ENCODE measurements at regions not wholly inside any gene's neighbourhood (a gene's known extent, or its start where the extent isn't known, plus 50 kb on each side); places are given as distances from the start of the nearest gene placed in this dataset.

DNA sequence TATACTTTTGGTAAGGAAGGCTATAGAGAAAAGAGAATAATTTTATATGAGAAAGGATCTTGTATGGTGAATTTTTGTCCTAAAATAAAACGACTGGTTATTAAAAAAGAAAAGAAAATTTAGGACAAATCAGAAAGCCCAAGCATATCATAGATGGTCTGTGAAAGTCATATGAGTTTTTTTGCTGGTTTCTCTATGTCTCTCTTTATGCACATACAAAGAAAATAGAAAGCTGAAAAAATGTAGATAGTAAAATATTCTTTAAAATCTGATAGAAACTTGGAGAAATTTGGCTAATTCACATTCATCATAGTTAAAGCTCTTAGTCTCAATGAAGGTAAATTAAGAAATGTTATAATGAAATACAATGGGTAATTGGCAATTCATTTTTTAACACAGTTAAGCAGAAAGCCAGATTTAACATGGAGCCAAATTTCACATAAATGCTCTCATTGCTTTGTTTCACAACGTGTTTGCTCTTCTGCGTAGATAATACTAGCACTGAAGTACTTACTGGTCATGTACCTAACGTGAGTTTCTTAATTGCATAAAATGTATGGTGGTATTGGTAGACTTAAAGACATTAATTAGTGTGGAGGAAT is 621.5 kb upstream of the ATXN8OS start (continued):
- TF ChIP-seq, protein P1, sequence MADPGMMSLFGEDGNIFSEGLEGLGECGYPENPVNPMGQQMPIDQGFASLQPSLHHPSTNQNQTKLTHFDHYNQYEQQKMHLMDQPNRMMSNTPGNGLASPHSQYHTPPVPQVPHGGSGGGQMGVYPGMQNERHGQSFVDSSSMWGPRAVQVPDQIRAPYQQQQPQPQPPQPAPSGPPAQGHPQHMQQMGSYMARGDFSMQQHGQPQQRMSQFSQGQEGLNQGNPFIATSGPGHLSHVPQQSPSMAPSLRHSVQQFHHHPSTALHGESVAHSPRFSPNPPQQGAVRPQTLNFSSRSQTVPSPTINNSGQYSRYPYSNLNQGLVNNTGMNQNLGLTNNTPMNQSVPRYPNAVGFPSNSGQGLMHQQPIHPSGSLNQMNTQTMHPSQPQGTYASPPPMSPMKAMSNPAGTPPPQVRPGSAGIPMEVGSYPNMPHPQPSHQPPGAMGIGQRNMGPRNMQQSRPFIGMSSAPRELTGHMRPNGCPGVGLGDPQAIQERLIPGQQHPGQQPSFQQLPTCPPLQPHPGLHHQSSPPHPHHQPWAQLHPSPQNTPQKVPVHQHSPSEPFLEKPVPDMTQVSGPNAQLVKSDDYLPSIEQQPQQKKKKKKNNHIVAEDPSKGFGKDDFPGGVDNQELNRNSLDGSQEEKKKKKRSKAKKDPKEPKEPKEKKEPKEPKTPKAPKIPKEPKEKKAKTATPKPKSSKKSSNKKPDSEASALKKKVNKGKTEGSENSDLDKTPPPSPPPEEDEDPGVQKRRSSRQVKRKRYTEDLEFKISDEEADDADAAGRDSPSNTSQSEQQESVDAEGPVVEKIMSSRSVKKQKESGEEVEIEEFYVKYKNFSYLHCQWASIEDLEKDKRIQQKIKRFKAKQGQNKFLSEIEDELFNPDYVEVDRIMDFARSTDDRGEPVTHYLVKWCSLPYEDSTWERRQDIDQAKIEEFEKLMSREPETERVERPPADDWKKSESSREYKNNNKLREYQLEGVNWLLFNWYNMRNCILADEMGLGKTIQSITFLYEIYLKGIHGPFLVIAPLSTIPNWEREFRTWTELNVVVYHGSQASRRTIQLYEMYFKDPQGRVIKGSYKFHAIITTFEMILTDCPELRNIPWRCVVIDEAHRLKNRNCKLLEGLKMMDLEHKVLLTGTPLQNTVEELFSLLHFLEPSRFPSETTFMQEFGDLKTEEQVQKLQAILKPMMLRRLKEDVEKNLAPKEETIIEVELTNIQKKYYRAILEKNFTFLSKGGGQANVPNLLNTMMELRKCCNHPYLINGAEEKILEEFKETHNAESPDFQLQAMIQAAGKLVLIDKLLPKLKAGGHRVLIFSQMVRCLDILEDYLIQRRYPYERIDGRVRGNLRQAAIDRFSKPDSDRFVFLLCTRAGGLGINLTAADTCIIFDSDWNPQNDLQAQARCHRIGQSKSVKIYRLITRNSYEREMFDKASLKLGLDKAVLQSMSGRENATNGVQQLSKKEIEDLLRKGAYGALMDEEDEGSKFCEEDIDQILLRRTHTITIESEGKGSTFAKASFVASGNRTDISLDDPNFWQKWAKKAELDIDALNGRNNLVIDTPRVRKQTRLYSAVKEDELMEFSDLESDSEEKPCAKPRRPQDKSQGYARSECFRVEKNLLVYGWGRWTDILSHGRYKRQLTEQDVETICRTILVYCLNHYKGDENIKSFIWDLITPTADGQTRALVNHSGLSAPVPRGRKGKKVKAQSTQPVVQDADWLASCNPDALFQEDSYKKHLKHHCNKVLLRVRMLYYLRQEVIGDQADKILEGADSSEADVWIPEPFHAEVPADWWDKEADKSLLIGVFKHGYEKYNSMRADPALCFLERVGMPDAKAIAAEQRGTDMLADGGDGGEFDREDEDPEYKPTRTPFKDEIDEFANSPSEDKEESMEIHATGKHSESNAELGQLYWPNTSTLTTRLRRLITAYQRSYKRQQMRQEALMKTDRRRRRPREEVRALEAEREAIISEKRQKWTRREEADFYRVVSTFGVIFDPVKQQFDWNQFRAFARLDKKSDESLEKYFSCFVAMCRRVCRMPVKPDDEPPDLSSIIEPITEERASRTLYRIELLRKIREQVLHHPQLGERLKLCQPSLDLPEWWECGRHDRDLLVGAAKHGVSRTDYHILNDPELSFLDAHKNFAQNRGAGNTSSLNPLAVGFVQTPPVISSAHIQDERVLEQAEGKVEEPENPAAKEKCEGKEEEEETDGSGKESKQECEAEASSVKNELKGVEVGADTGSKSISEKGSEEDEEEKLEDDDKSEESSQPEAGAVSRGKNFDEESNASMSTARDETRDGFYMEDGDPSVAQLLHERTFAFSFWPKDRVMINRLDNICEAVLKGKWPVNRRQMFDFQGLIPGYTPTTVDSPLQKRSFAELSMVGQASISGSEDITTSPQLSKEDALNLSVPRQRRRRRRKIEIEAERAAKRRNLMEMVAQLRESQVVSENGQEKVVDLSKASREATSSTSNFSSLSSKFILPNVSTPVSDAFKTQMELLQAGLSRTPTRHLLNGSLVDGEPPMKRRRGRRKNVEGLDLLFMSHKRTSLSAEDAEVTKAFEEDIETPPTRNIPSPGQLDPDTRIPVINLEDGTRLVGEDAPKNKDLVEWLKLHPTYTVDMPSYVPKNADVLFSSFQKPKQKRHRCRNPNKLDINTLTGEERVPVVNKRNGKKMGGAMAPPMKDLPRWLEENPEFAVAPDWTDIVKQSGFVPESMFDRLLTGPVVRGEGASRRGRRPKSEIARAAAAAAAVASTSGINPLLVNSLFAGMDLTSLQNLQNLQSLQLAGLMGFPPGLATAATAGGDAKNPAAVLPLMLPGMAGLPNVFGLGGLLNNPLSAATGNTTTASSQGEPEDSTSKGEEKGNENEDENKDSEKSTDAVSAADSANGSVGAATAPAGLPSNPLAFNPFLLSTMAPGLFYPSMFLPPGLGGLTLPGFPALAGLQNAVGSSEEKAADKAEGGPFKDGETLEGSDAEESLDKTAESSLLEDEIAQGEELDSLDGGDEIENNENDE (IDR thresholded peaks at IDR 0.05; ENCODE audit: insufficient replicate concordance, low read length): no peak
- TF ChIP-seq, protein P2, sequence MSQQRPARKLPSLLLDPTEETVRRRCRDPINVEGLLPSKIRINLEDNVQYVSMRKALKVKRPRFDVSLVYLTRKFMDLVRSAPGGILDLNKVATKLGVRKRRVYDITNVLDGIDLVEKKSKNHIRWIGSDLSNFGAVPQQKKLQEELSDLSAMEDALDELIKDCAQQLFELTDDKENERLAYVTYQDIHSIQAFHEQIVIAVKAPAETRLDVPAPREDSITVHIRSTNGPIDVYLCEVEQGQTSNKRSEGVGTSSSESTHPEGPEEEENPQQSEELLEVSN (IDR thresholded peaks at IDR 0.05): no peak
- TF ChIP-seq POLR2AphosphoS5 (IDR thresholded peaks at IDR 0.05; ENCODE audit: low read depth, low read length): no peak
- no peak for TF ChIP-seq SIX5 (IDR thresholded peaks at IDR 0.05; ENCODE audit: low read depth, low read length)
- TF ChIP-seq CREB1 (IDR thresholded peaks at IDR 0.05): no peak
- no peak for TF ChIP-seq MAFK (IDR thresholded peaks at IDR 0.05; ENCODE audit: low read depth, low read length)
- TF ChIP-seq CBX8 (IDR thresholded peaks at IDR 0.05; ENCODE audit: borderline replicate concordance, low read depth, low read length): no peak

Measured in H1 (cell line).